ENCODE measurements at regions not wholly inside any gene's neighbourhood (a gene's known extent, or its start where the extent isn't known, plus 50 kb on each side); places are given as distances from the start of the nearest gene placed in this dataset.

GRCh38 chr2:163834841-163835240 lies 99.0 kb upstream of the FIGN start:
- DNase-seq (ENCODE audit: low spot score) = no peak

GRCh38 chr2:163834221-163834620 lies 98.4 kb upstream of the FIGN start:
- DNase-seq (ENCODE audit: low spot score) = no peak

GRCh38 chr2:163828771-163829170 lies 93.0 kb upstream of the FIGN start:
- no peak for DNase-seq (ENCODE audit: low spot score)

DNA sequence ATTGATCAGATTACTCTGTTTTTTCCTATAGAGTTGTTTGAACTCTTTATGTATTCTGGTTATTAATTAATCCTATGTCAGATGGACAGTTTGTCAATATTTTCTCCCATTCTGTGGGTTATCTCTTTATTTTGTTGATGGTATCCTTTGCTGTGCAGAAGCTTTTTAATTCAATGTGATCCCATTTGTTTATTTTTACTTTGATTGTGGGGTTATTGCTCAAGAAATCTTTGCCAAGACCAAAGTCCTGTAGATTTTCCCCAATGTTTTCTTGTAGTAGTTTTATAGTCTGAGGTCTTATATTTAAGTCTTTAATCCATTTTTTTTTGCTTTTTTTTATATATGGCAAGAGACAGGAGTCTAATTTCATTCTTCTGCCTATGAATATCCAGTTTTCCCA lies 86.2 kb upstream of the FIGN start:
- DNase-seq (ENCODE audit: low spot score) = no peak

DNA sequence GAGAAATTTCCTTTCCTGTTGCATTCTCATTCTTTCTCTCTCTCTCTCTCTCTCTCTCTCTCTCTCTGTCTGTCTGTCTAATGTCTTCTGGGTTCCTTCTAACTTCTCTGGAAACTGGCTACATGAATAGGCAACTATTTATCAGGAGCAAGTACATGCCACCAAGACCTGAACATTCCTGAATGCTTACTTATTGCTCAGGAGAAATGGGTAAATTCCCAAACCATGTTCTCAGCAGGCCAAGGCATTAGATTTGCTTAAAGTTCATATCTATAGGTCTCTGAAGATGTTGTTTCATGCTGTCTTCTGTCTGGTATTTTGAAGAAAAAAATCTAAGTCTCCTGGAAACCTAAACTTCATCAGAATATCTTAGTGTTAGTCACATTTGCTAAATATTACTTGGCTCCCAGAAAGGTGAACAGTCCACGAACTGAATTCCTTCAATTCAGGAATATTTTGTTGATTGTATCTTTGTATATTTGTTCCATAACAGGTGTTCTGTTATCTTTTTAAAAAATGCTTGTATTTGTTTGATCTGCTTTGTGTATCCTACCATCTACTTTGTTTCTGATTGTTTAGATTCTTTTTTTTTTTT lies 77.2 kb upstream of the FIGN start:
- DNase-seq (ENCODE audit: low spot score) = no peak

- no peak for DNase-seq (ENCODE audit: low spot score)
Measured at GRCh38 chr2:163808406-163808805, 72.6 kb upstream of the FIGN start.

DNA sequence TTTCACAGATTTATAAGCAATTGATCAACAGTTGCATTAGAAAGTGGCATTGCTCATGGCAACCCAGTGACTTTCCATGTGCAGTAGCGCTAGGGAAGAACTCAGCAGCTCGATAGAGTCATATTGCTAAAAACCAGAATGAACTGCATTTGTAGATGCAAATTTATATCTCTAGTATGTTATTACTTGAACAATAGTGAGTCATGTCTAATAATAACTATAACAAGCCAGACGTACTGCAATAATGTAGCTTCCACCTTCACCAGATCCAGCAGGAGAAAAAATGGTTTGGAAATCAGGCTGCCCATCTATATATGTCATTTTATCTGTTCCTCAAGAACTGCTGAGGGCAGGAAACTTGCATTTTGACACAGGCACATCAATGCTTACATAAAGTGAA lies 66.5 kb upstream of the FIGN start:
- no peak for DNase-seq (ENCODE audit: low spot score)

- no peak for DNase-seq (ENCODE audit: low spot score)
Measured at GRCh38 chr2:163801486-163801885, 65.7 kb upstream of the FIGN start.

- no peak for DNase-seq (ENCODE audit: low spot score)
Measured at GRCh38 chr2:163800951-163801381, 65.2 kb upstream of the FIGN start.

GRCh38 chr2:163799807-163800206 lies 64.0 kb upstream of the FIGN start:
- DNase-seq (ENCODE audit: low spot score) = no peak

DNA sequence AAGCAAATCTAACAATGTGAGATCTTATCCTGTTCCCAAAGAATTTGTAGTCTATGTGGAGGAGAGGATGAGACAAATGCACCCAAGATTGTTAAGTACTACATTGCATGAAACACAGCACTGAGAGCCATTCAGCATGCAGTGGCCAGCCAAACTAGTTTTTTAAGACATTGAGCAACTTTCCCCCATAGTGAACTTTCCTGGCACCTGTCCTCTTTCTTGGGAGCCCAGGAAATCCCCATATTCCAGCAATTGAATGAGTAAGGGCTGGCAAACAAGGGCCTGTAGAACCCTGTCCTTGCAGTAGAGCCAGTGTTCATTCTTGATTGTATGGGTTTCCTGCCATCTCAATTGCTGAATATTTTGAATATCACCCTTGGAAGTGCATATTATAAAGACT lies 58.8 kb upstream of the FIGN start:
- DNase-seq (ENCODE audit: low spot score) = no peak

Measured in ecto neural progenitor cell (in vitro differentiated cells).